ENCODE measurements at regions not wholly inside any gene's neighbourhood (a gene's known extent, or its start where the extent isn't known, plus 50 kb on each side); places are given as distances from the start of the nearest gene placed in this dataset.

- Histone ChIP-seq H3K27me3 (ENCODE audit: insufficient read depth, low read length) (no peaks in the 10 kb centered on the region), H3K4me1 (ENCODE audit: insufficient read depth, low read length) (peaks cover 4% of the 10 kb centered on the region; the same call in 1 of the 2 replicates), H3K27ac (ENCODE audit: low read length) (no peak overlapping the region), H3K36me3 (ENCODE audit: insufficient read depth, low read depth, low read length) (no peaks in the 10 kb centered on the region), H3K9ac (ENCODE audit: low read depth, low read length) (no peak overlapping the region), H3K9me3 (ENCODE audit: insufficient read depth, low read depth, low read length) (no peaks in the 10 kb centered on the region), H3K4me3 (ENCODE audit: low read length) (no peak overlapping the region)
Measured at GRCh38 chr3:132262305-132262704, 54.9 kb upstream of the ACP3 start.

DNA sequence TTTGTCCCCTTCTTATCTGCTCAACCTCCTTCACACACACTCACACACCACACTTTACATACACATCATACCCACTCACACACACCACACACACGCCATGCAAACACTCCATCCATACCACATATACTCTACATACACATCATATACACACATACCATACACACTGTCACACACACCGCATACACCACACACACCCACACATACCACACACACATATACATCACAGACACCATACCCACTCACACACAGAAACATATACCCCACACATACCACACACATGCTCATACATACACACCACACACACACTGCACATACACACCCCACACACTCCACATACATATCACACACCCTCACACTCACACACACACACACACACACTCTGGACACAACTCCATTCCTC, 54.3 kb upstream of the ACP3 start:
- Histone ChIP-seq H3K27me3 (ENCODE audit: insufficient read depth, low read length) (no peaks in the 10 kb centered on the region), H3K4me3 (ENCODE audit: low read length) (no peak overlapping the region), H3K27ac (ENCODE audit: low read length) (no peak overlapping the region), H3K9ac (ENCODE audit: low read depth, low read length) (no peak overlapping the region), H3K9me3 (ENCODE audit: insufficient read depth, low read depth, low read length) (no peaks in the 10 kb centered on the region), H3K4me1 (ENCODE audit: insufficient read depth, low read length) (peaks cover 4% of the 10 kb centered on the region; the same call in 1 of the 2 replicates), H3K36me3 (ENCODE audit: insufficient read depth, low read depth, low read length) (no peaks in the 10 kb centered on the region)

GRCh38 chr3:132265028-132265427, 52.2 kb upstream of the ACP3 start:
- H3K9ac ChIP-seq (ENCODE audit: low read depth, low read length), result no peak overlapping the region
- H3K36me3 ChIP-seq (ENCODE audit: insufficient read depth, low read depth, low read length), result no peaks in the 10 kb centered on the region
- peaks cover 4% of the 10 kb centered on the region; the same call in 1 of the 2 replicates for H3K4me1 ChIP-seq (ENCODE audit: insufficient read depth, low read length)
- H3K27ac ChIP-seq (ENCODE audit: low read length), result no peak overlapping the region
- no peaks in the 10 kb centered on the region for H3K9me3 ChIP-seq (ENCODE audit: insufficient read depth, low read depth, low read length)
- H3K27me3 ChIP-seq (ENCODE audit: insufficient read depth, low read length), result no peaks in the 10 kb centered on the region
- H3K4me3 ChIP-seq (ENCODE audit: low read length), result no peak overlapping the region

- no peak overlapping the region for H3K27ac ChIP-seq (ENCODE audit: low read length)
- peaks cover 4% of the 10 kb centered on the region; the same call in 1 of the 2 replicates for H3K4me1 ChIP-seq (ENCODE audit: insufficient read depth, low read length)
- no peaks in the 10 kb centered on the region for H3K9me3 ChIP-seq (ENCODE audit: insufficient read depth, low read depth, low read length)
- no peaks in the 10 kb centered on the region for H3K27me3 ChIP-seq (ENCODE audit: insufficient read depth, low read length)
- no peaks in the 10 kb centered on the region for H3K36me3 ChIP-seq (ENCODE audit: insufficient read depth, low read depth, low read length)
- H3K4me3 ChIP-seq (ENCODE audit: low read length), result no peak overlapping the region
- no peak overlapping the region for H3K9ac ChIP-seq (ENCODE audit: low read depth, low read length)
Measured at GRCh38 chr3:132265488-132265887, 51.7 kb upstream of the ACP3 start.

- no peak overlapping the region for H3K4me3 ChIP-seq (ENCODE audit: low read length)
- no peak overlapping the region for H3K9ac ChIP-seq (ENCODE audit: low read depth, low read length)
- H3K27me3 ChIP-seq (ENCODE audit: insufficient read depth, low read length), result no peaks in the 10 kb centered on the region
- H3K4me1 ChIP-seq (ENCODE audit: insufficient read depth, low read length), result peaks cover 4% of the 10 kb centered on the region; the same call in 1 of the 2 replicates
- no peaks in the 10 kb centered on the region for H3K36me3 ChIP-seq (ENCODE audit: insufficient read depth, low read depth, low read length)
- H3K9me3 ChIP-seq (ENCODE audit: insufficient read depth, low read depth, low read length), result no peaks in the 10 kb centered on the region
- no peak overlapping the region for H3K27ac ChIP-seq (ENCODE audit: low read length)
Measured at GRCh38 chr3:132267391-132267993, 49.7 kb upstream of the ACP3 start.
